HG03066 (cell line): ENCODE measurements at regions not wholly inside any gene's neighbourhood (a gene's known extent, or its start where the extent isn't known, plus 50 kb on each side); places are given as distances from the start of the nearest gene placed in this dataset.
A peak's percentile ranks its signal among the peaks of the same experiment; 100 is the strongest.

ENCODE experiments used
- ATAC-seq: cut with Tn5 transposase; IDR thresholded peaks from one replicate; pipeline ENCODE4 v1.9.1; 2021; ENCODE audit warnings: low read depth; ENCODE audit not compliant: unreplicated experiment

DNA sequence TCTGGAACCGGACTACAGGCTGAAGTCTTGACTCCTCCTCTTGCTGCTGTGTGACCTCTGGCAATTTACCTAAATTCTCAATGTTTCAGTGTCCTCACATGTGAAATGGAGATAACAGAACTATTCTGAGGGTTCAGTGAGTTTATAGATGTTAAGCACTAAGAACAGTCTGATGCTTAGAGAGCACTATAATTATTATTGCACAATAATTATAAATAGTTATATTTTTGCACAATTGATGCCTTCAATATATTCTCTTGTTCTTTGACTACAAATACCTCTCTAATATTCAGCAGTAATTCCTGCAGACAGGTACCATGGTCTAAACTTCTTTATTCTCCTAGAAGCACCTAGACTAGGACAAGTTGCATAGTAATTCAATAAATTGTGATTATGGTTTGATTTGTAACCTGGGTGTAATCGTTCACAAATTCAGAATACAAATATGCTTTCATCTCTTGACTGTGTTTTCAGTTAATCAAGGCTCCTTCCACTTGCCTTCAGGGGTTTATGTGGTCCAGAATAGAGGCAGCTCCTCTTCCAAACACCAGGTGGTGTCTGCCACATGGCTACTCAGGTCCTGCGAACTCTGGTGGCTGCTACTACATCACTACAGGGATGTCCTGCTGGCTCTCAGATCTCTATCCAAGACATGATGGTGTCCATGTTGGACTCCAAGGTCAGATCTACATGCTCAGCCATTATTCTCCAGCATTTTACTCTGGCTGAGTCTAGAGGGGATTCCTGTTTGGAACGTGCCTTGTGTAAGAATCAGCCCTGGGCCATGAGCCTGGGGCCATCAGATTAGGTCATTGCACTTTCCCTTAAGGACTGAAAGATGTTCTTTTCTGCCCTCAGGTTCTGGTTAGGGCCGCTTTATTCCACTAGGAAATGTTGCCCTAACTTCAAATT lies 103.4 kb downstream of the QRFPR start:
- no peak for ATAC-seq

DNA sequence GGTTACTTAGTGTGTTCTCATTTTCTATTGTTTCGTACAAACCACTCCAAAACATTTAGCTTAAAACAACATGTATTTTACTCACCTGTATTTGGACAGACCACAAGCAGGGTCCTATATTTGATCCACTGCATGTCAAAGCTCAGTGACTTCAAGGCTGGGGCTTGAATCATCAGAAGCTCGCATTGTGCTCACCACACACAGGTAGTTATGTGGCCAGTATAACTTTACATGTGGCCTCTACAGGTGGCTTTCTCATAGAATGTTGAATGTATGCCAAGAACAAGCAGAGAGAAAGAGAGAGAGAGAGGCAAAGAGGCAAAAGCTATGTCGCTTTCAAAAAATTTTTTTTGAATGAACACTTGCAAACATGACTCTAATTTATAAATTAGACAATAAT lies 107.6 kb downstream of the QRFPR start:
- no peak for ATAC-seq

DNA sequence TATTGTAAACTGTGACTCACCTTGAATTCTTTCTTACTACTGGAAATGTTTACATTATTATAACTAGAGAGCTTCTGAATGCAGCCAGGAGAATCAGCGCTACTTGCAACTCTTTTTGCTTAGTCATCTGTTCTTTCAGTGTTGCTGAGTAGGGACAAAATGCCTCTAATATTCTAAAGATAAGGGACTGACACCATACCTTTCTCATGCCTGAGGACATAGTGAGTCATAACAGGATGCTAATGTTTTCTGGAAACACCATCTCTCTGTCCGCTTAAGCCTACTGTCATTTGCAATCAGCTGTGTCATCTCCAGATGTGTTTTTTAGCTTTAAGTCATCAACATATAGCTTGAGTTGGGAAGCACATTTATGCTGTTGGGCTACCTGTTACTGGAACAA lies 108.3 kb downstream of the QRFPR start:
- ATAC-seq, result peak; percentile 77

DNA sequence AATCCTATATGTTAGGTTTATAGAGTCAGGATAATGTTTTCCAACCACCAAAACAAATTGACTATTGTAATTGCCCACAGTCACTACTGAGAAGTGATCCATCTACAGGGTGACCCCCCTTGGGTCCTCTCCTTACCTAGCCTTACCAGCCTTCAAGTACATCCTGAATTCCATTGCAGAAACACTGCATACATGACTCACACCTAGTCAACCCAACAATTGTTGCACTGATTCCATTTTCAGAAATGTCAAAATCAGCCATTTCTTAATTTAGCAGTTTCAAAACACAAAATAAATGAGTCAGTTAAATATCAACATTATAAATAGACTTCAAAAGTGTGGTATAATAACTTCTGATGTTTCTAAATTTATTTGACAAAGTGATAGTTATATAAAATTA lies 106.3 kb upstream of the TNIP3 start:
- no peak for ATAC-seq

DNA sequence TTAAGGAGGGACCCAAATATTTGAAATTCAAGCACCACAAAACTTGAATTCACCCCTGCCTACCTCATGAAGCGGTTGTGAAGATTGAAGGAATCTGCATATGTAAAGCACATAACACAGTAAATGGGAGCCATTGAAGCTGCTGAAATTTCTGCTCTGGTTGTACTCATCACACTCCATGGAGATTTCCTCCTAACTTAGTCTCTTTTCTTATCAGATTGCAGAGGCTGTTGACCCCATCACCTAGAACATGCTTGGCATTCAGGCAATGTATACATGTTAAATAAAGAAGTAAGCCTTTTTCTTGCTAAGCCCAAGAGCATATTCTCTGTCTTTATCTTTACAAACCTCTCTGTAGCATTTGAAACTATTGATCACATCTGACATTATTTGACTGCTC lies 104.9 kb upstream of the TNIP3 start:
- no peak for ATAC-seq

DNA sequence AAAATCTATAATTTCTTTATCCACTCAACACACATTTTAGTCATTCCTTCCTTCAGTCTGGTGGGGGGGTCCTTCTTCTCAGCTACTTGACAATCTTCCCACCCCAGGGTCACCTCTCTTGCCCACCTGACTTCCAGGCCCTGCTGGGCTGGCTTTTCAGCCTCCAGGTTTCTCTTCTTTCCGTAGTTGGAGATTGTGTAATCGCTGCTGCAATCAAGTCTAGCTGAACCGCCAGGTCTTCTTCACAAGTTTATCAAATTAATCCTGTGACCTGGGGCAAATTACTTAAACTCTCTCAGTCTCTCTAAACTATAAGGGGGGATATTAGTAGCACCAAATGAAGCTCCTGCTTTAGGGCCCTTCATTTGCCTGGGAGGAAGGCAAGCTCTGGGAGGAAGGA lies 102.9 kb upstream of the TNIP3 start:
- ATAC-seq, result no peak

DNA sequence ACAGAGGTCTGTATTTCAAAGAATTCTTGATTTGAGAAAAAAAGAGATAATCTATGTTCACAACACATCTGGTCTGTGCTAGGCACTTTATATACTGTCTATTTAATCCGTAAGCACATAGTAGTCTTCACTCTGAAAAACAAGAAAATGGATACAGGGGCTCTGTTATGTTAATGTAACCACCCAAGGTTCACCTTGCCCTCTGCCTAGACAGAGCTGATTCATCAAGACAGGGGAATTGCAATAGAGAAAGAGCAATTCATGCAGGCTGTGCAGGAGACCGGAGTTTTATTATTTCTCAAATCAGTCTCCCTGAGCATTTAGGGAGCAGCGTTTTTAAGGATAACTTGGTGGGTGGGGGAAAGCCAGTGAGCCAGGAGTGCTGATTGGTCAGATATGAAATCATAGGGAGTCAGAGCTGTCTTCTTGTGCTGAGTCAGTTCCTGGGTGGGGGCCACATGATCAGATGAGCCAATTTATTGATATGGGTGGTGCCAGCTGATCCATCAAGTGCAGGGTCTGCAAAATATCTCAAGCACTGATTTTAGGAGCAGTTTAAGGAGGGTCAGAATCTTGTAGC lies 92.9 kb upstream of the TNIP3 start:
- no peak for ATAC-seq

DNA sequence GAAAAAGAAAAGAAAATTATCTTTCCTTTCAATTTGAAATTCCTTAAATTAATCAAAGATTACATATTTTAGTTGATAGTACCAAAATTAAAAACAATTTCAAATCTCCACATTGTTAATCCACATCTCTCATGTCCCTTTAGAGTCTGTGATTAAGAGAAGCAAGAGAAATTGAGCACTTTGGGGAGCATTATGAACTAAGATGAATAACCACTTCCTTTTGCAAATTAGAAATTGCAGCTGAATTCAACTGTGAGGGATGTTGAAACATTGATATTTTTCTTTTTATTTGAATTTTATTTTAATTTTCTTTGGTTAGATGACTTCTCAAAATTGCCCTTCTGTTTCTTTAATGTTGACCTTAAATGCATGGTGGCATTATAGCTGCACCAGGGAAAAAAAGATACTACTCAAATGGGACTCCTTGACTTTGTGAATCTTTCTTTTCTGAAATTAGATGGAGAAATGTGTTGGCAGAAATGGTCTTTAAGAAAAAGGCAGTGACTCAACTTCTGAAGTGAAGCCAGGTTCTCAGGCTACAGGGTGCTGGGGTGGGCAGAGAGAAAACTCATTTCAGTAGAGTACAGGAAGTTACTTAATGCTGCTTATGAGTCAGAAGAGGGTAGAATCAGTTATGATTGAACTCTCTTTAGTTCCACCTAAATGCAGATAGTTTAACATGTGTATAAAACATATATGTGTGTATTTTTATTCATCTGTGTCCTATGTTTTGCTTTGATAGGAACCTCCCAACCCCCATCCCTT lies 92.0 kb upstream of the TNIP3 start:
- ATAC-seq, result peak; percentile 96

DNA sequence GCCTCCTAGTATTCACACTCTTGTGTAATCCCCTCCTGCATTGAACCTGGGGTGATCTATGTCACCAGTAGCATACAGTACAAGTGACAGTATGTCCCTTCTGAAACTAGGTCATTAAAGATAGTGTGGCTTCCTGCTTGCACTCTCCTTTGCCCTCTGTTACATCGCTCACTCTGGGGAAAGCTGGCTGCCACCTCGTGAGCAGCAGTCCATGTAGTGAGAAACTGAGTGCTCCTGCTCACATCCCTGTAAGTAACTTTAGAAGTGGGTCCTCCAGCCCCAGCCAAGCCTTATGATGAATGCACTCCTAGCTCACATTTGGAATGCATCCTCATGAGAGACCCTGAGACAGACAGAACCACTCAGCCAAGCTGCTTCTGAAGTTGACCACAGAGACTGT lies 89.8 kb upstream of the TNIP3 start:
- no peak for ATAC-seq

DNA sequence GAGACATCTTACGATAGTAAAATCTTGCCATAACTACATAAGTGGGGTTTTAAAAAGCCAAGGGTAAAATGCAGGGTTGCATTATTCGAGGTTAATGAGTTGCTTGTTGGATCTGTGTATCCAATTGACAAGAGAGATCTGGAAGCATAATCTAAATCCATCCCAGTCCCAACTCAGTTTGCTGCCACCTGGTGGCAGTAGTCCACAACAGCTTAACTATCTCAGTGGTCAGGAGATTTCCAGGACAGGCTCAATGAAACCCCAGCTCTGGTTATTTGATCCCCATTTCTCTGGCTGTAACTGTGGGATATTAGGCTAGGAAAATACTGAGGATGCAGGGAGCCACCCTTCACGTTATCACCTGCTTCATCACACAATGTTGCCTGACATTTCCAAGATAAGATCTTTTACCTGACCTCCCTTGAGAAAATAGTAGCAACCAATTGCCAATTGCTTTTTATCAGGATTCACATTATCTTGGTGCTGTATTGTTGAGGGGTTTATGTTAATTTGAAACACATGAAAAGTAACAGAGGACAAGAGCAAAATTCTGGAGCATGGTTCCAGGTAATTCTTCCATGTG lies 88.2 kb upstream of the TNIP3 start:
- peak; percentile 35 for ATAC-seq

DNA sequence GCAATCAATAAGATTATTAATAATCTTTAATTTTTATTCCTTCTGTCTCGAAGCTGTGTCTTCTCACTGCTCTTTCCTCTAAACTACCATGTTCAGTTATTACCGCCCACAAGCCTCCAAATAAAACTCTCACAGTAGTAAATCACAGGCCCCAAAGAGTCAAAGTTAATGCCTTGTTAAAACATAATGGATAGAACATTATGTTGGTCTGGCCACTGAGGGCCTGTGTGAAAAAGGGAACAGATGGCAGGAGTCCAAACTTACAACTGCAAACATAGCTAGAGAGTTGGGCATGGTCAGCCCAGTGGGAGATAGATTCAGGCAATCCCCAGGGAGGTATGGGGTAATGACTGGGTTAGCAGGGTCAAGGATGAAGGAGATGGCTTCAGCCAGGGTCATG lies 84.6 kb upstream of the TNIP3 start:
- no peak for ATAC-seq

DNA sequence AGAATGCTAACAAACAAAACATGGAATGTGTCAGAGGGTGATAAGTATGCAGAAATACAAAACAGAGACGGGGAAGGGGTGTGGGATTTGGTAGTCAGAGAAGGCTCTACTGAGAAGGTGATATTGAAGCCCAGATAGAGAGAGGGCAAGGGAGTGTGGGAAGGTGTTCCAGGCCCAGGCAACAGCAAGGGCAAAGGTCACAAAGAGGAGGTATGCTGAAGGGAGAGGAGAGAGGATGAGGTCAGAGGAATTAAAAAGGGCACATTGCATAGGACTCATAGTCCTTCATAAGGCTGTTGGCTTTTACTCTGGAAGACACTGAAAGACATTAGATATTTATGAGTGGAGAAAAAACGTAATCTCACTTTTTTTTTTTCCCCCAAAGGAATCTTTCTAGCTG lies 82.6 kb upstream of the TNIP3 start:
- ATAC-seq, result no peak

DNA sequence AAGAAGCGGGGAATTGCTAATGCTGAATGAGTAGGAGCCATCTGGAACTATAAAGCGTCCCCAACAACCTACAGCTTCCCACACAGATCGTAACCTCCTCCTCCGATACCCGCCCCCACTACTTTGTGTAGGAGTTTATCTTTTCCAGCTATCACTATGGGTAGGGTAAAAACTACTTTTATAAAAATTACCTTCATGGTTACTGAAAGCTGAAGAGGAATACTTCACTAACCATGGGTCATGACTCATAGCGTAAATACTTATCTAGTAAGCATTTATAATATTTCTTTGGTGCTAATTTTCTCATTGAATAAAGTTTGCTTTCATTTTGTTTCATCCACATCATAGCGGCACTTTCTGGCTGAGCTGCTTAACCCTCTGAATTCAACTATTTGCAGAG lies 79.4 kb upstream of the TNIP3 start:
- ATAC-seq, result no peak

DNA sequence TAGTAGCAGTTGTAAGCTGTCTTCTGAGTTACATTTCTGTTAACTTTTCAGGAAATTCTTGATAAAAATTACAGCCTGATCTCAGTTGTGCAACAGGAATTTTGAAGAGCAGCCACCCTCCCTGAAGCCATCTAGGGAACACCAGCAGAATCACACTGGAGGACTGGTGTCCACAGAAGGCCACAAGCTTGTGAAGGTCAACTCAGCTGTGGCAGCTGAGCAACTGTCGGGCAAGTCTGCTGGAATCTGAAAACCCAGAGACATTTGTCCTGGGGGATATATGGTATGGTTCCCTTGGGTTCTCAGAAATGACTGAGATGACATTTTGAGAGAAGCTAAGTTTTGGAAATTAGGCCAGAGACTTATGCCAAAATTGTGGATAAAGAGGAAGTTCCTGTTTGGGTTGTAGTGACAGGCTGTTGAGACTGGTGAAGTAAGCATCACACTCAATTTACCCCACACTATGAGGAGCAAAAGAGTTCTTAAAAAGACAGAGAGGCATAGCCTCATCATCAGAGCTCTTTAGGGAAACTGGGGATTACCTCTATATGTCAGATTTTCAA lies 78.1 kb upstream of the TNIP3 start:
- no peak for ATAC-seq

DNA sequence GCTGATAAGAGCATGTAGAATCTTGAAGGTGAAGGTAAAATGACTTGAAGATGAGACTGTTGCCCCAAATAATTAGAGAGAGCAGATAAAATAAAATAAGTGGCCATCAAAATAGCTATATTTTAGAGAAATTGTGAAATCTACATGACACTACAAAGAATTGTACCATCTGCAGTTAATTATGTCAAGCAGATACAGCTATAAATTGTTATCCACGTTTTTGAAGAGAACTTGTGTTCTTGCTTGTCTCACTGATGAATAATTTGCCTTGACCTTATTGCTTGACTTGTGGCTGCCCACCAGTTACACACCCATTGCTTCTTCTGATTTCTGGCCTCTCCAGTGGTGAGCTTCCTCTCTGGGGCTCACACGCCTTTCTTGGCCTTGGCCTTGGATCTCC lies 75.8 kb upstream of the TNIP3 start:
- ATAC-seq, result no peak

DNA sequence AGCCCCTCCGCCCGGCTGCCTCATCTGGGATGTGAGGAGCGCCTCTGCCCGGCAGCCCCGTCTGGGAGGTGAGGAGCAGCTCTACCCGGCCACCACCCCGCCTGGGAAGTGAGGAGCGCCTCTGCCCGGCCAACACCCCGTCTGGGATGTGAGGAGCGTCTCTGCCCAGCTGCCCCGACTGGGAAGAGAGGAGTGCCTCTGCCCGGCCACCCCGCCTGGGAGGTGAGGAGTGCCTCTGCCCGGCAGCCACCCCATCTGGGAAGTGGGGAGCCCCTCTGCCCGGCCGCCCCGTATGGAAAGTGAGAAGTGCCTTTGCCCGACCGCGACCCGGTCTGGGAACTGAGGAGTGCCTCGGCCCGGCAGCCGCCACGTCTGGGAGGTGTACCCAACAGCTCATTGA lies 74.3 kb upstream of the TNIP3 start:
- ATAC-seq, result no peak

DNA sequence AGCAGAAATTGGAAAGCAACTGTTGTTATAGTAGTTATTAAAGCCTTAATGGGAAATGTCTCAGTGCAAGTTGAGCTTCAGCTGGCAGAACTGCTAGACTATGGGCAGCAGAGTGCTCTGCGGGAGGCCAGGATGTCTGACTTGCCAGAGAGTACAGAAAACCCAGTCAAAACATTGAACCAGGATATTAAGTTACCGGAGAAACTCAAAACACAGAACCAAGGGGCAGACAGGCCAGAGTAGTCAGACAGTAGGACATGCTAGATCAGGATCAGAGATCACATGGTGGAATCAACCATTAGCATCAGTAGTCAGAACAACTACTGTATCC lies 72.9 kb upstream of the TNIP3 start:
- ATAC-seq, result no peak

DNA sequence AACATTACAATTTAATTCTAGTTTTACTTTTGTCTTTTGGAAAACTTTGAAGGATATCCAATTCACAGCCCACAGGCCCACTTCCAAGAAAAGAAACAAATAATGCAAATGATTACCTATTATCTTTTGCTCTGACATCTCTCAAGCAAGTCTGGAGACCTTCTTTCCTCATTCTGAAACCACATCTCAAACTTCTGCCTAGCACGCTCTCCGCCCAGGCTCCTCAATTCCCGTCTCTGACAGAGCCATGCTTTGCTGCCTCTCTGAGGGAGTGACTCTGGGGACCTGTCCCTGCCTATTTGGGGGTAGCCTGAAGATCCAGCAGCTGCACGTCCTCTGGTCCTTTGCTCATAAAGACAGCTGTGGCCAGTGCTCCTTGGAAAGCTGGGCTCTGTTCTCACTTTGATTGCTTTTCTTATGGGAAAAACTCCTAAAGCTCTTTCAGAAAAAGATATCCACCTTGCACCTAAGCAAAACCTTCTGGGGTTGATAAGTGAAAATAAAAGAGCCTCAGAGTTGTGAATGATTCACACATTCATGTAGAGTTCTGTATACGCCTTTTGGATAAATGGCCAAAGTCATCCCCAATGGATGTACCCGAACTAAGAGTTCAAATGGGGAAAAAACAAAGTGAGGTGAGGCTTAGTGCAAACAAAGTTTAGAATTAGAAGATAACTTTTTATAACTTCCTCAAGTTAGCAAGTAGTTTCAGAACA lies 72.4 kb upstream of the TNIP3 start:
- no peak for ATAC-seq

DNA sequence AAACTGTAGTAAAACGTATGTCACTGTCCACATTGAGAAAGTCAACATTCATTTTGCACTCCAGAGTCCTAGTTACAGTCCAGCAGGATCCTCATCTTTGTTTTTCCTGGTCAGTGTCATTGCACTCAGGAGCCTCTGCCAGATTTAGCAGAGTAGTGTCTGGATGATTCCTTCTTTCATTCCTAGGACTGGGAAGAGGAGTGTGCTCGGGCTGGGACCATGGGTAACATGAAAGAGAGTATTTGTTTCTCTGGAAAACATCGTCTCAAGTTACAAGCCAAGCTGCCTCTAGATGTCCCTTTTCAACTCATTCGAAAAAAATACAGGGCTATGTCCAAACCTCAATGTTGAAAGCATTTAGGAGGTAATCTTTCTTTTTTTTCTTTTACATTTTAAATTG lies 69.9 kb upstream of the TNIP3 start:
- no peak for ATAC-seq

DNA sequence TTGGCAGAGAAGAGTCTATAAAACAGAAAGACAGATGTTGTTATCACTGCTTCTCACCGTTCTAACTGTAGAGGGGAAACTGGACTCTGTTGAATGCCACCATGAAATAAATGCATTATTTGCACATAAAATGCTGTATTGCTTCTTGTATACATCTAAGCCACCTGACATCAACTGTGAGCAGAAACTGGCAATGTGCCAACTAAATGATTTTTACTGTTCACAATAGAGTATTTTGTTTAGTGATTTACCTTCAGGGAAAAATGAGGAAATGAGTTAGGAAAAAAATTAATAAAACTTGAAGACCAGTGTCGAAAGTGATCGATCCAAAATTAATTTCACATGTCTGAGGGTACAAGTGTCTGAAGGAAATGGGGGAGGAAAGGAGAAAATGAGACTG lies 65.9 kb upstream of the TNIP3 start:
- ATAC-seq, result no peak
